ENCODE measurements at regions not wholly inside any gene's neighbourhood (a gene's known extent, or its start where the extent isn't known, plus 50 kb on each side); places are given as distances from the start of the nearest gene placed in this dataset.

- no peak for TF ChIP-seq FOXA1 (IDR thresholded peaks at IDR 0.05)
- no peak for TF ChIP-seq PKNOX1 (IDR thresholded peaks at IDR 0.05)
- no peak for TF ChIP-seq NFRKB (IDR thresholded peaks at IDR 0.05)
- no peak for TF ChIP-seq FOXK2 (IDR thresholded peaks at IDR 0.05)
- no peak for TF ChIP-seq HDGF (IDR thresholded peaks at IDR 0.05; ENCODE audit: borderline replicate concordance)
- TF ChIP-seq ZNF384 (IDR thresholded peaks at IDR 0.05) = no peak
- no peak for TF ChIP-seq L3MBTL2 (conservative IDR thresholded peaks at IDR 0.05)
- no peak for TF ChIP-seq TARDBP (IDR thresholded peaks at IDR 0.05)
- no peak for TF ChIP-seq FOXM1 (IDR thresholded peaks at IDR 0.05; ENCODE audit: borderline replicate concordance)
- no peak for TF ChIP-seq ELF4 (IDR thresholded peaks at IDR 0.05)
- TF ChIP-seq SP1 (IDR thresholded peaks at IDR 0.05) = no peak
- no peak for TF ChIP-seq BHLHE40 (IDR thresholded peaks at IDR 0.05; ENCODE audit: borderline replicate concordance)
Observed at GRCh38 chr10:47090042-47090441, 178.8 kb downstream of the PTPN20 start.

All from HEK293T (cell line).